ENCODE measurements at regions not wholly inside any gene's neighbourhood (a gene's known extent, or its start where the extent isn't known, plus 50 kb on each side); places are given as distances from the start of the nearest gene placed in this dataset.

- no peak overlapping the region for H3K4me3 ChIP-seq
- H3K79me2 ChIP-seq (replicated peaks; ENCODE audit: insufficient read depth) = no peaks in the 10 kb centered on the region
- H3K4me2 ChIP-seq = no peak overlapping the region
- Mint-ChIP-seq H3K4me1 (peaks cover 3% of the 10 kb centered on the region), H3K27me3 (ENCODE audit: insufficient read depth, low read depth, poor library complexity) (no peaks in the 10 kb centered on the region), H3K4me3 (no peak overlapping the region), H3K9me3 (no peaks in the 10 kb centered on the region; the same call in 2 of the 3 replicates), H3K36me3 (ENCODE audit: low read depth) (no peaks in the 10 kb centered on the region), H3K27ac (no peak overlapping the region)
- H3K27me3 ChIP-seq (ENCODE audit: insufficient read depth) = no peaks in the 10 kb centered on the region
- ATAC-seq = no peak
- H3K36me3 ChIP-seq (ENCODE audit: insufficient read depth) = no peaks in the 10 kb centered on the region
- H3K27ac ChIP-seq (ENCODE audit: low read depth) = no peak overlapping the region
- TF ChIP-seq CREB1 (CRISPR knock-in tag; IDR thresholded peaks at IDR 0.05; ENCODE audit: low read depth) (no peak), POLR2AphosphoS5 (IDR thresholded peaks at IDR 0.05; ENCODE audit: low read depth) (no peak), ZNF114 (CRISPR knock-in tag; IDR thresholded peaks at IDR 0.05) (no peak)
- H3K9me2 ChIP-seq (ENCODE audit: insufficient read depth) = peaks cover 7% of the 10 kb centered on the region; the same call in 1 of the 2 replicates
- no peak for DNase-seq (ENCODE audit: low spot score)
- H2AFZ ChIP-seq = no peak overlapping the region
- no peaks in the 10 kb centered on the region for H4K20me1 ChIP-seq (replicated peaks; ENCODE audit: insufficient read depth)
- no peaks in the 10 kb centered on the region for H3K4me1 ChIP-seq (ENCODE audit: insufficient read depth)
- H3F3A ChIP-seq (replicated peaks; ENCODE audit: low read depth) = no peaks in the 10 kb centered on the region
Observed at GRCh38 chr17:65466547-65466946, 94.9 kb downstream of the AXIN2 start.

- Histone ChIP-seq H2AFZ (no peak overlapping the region), H3K4me1 (ENCODE audit: insufficient read depth) (peaks cover 14% of the 10 kb centered on the region), H3K27me3 (ENCODE audit: insufficient read depth) (no peaks in the 10 kb centered on the region), H3K36me3 (ENCODE audit: insufficient read depth) (no peaks in the 10 kb centered on the region), H3F3A (replicated peaks; ENCODE audit: low read depth) (no peaks in the 10 kb centered on the region), H3K79me2 (replicated peaks; ENCODE audit: insufficient read depth) (no peaks in the 10 kb centered on the region), H4K20me1 (replicated peaks; ENCODE audit: insufficient read depth) (no peaks in the 10 kb centered on the region), H3K4me2 (no peak overlapping the region), H3K4me3 (no peak overlapping the region), H3K27ac (ENCODE audit: low read depth) (no peak overlapping the region), H3K9me2 (ENCODE audit: insufficient read depth) (peaks cover 7% of the 10 kb centered on the region; the same call in 1 of the 2 replicates)
- no peak for TF ChIP-seq NANOG (IDR thresholded peaks at IDR 0.05; ENCODE audit: borderline replicate concordance)
- no peak for TF ChIP-seq EZH2 (IDR thresholded peaks at IDR 0.05; ENCODE audit: low read depth, unreplicated experiment)
- TF ChIP-seq POLR2AphosphoS5 (IDR thresholded peaks at IDR 0.05; ENCODE audit: low read depth) = no peak
- no peak for TF ChIP-seq ETS1 (IDR thresholded peaks at IDR 0.05)
- H3K27ac Mint-ChIP-seq = no peak overlapping the region
- no peak for DNase-seq (ENCODE audit: low spot score)
- peaks cover 5% of the 10 kb centered on the region for H3K27me3 Mint-ChIP-seq (ENCODE audit: insufficient read depth, low read depth, poor library complexity)
- H3K36me3 Mint-ChIP-seq (ENCODE audit: low read depth) = no peaks in the 10 kb centered on the region
- H3K4me3 Mint-ChIP-seq = no peak overlapping the region
- peaks cover 22% of the 10 kb centered on the region for H3K4me1 Mint-ChIP-seq
- no peak for ATAC-seq
- H3K9me3 Mint-ChIP-seq = no peaks in the 10 kb centered on the region; the same call in 2 of the 3 replicates
Observed at GRCh38 chr17:65463242-65463641, 98.2 kb downstream of the AXIN2 start.

- no peak overlapping the region for H3K27ac Mint-ChIP-seq
- no peak overlapping the region for H3K27ac ChIP-seq (ENCODE audit: low read depth)
- no peak for TF ChIP-seq ZNF114 (CRISPR knock-in tag; IDR thresholded peaks at IDR 0.05)
- no peak for TF ChIP-seq ZNF462 (CRISPR knock-in tag; IDR thresholded peaks at IDR 0.05)
Observed at GRCh38 chr17:65459677-65460347, 101.6 kb downstream of the AXIN2 start.

More at GRCh38 chr17:65459677-65460347, 101.6 kb downstream of the AXIN2 start:
- Histone ChIP-seq H3K4me1 (ENCODE audit: insufficient read depth) (peaks cover 26% of the 10 kb centered on the region), H3K36me3 (ENCODE audit: insufficient read depth) (no peaks in the 10 kb centered on the region), H3K4me3 (no peak overlapping the region), H4K20me1 (replicated peaks; ENCODE audit: insufficient read depth) (no peaks in the 10 kb centered on the region), H3F3A (replicated peaks; ENCODE audit: low read depth) (no peaks in the 10 kb centered on the region), H3K4me2 (peak overlapping the region; percentile 55; the same call in 1 of the 2 replicates), H2AFZ (peak overlapping the region; percentile 76; the same call in 1 of the 2 replicates), H3K27me3 (ENCODE audit: insufficient read depth) (no peaks in the 10 kb centered on the region), H3K79me2 (replicated peaks; ENCODE audit: insufficient read depth) (no peaks in the 10 kb centered on the region), H3K9me2 (ENCODE audit: insufficient read depth) (no peaks in the 10 kb centered on the region)
- H3K36me3 Mint-ChIP-seq (ENCODE audit: low read depth) = no peaks in the 10 kb centered on the region
- H3K27me3 Mint-ChIP-seq (ENCODE audit: insufficient read depth, low read depth, poor library complexity) = peaks cover 9% of the 10 kb centered on the region
- ATAC-seq (peak; percentile 18), DNase-seq (ENCODE audit: low spot score) (peak; percentile 43)
- no peaks in the 10 kb centered on the region; the same call in 2 of the 3 replicates for H3K9me3 Mint-ChIP-seq
- H3K4me1 Mint-ChIP-seq = peaks cover 47% of the 10 kb centered on the region
- no peak overlapping the region for H3K4me3 Mint-ChIP-seq
